IPS DF 4.7 (cell line): ENCODE measurements at regions not wholly inside any gene's neighbourhood (a gene's known extent, or its start where the extent isn't known, plus 50 kb on each side); places are given as distances from the start of the nearest gene placed in this dataset.
"Not testable (repeated sequence)": the region's sequence is repeated elsewhere in the genome, so short reads cannot be mapped to it uniquely, and the experiment has no call there.

ENCODE experiments used
- DNase-seq: peaks from one replicate; pipeline ENCODE4 v3.0.0-alpha.2; 2013; ENCODE audit warnings: low spot score; ENCODE audit errors: extremely low read depth

DNA sequence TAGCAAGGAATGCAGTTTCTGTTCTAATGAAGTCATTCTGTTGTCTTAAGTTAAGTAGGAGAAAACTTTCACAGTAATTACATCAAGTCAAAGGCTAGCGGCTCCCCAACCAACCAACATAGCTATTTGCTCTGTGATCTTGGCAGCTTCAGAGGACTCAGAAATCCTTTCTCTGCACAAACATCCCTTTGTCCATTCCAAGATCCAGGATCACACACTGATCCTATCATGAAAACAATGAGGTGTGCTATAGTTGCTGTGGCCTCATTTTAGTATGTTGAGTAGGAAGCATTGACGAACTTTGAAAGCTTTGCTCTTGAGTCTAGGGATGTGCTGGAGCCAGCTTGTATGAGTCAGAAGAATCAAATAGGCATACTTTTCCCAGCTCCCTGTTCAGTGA lies 218.2 kb upstream of the PRSS58 start:
- DNase-seq, result no peak

DNA sequence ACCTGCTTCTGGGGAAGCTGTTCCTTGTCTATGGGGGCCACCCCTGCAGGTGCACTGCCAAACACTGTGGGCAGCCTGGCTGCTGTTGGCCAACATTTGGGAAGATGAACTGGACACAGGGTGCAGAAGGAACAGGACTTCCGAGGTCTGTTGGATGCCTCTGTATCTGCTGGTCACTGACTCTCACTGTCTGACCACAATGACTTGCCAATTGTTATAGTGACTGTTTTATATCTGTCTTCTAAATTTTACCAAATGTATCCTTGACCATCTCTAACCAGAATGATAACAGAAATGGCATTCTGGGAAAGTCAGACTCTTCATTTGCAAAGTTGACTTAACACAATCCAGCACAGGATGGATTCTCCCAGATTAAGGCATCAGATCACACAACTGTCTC lies 214.0 kb upstream of the PRSS58 start:
- no peak for DNase-seq

DNA sequence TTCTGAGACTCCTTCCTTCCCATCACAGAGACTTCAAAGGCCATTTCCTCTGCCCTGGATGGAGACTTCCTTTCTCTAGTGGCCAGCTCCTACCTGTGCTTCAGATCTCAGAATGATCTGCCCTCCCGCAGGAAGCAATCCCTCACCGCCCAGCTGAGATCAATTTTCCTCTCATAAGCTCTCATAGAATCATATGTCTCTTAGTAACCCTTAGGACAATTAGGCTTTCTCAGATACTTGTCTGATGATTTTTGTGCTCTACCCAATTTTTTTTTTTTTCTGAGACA lies 212.6 kb upstream of the PRSS58 start:
- no peak for DNase-seq

DNA sequence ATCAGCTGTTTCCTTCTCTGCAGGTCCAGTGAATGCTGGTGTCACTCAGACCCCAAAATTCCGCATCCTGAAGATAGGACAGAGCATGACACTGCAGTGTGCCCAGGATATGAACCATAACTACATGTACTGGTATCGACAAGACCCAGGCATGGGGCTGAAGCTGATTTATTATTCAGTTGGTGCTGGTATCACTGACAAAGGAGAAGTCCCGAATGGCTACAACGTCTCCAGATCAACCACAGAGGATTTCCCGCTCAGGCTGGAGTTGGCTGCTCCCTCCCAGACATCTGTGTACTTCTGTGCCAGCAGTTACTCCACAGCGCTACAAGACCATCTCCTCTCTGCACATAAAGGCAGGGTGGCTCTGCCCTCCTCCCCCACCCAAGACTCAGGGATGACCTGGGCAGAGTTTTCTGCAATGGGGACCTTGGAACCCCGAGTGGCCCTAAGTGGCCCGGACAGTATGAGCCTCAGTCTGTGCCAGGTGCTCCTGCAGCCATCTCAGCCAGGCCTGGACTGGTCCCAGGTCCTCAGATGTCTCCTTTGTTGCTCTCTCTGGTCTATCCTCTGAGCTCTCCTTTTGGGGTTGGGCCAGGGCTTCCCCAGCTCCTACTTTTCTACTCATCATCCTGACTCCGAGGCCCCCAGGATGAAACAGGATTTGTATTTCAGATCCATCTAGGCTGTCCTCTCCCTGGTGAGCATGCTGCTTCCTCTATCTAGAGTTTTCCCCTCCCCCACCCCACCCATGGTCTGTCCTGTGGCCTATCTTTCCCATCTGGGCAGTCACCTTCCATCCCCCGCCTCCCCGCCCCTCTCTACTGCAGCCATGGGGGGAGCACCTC lies 212.1 kb upstream of the PRSS58 start:
- DNase-seq, result no peak

DNA sequence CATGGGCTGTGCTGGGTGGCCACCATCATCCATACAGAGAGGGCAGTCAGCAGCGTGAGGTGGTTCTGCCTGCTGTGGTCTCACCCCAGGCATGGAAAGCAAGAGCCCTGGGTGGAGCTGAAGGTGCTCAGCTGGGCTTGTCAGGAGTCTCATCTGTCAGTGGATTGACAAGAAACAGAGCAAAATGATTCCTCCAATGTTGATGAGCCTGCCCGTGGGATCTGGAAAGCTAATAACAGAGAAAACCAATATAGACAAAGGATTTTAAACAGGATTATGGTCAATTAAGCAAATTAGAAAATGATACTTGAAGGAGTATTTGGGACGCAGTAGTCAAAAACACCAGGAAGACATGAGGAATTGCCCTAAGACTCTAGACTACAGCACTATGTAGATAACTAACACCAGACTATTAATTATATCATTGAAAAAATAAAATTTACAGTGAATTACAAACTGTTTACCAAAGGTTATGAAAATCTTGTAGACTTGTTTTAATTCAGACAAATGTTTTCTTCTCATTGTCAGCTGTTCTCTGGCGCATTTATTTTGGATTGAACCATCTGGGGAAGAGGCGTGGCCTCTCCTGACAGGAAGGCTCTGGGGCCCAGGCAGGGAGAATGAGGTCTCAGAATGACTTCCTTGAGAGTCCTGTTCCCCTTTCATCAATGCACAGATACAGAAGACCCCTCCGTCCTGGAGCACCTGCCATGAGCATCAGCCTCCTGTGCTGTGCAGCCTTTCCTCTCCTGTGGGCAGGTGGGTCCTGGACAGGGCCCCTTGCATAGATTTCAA lies 211.2 kb upstream of the PRSS58 start:
- no peak for DNase-seq

DNA sequence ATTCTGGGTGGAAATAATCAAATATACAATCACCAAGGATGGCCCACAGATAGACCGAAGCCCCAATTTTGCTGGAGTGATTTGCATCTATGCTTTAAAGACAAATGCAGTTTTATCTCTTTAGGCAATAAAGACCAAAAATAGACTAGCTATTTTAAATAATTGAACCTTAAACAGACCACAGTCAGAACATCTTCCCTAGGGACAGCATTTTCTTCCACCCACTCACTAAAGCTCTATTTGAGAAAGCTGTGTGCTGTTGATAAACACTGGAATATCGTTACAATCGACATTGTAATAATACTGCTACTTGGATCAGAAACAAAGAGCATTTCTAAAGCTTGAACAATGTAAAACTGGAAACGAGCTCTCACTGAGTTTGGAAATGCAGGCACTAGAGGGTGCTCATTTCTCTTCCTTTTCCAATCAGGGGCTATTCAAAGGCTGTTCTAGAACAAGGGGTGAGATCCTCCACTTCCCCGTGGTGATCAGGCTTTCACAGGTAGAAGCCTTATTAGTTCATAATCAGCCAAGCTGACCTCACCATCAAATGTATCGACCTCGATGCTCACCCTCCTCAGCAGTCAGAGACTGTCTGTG lies 209.3 kb upstream of the PRSS58 start:
- not testable (repeated sequence) for DNase-seq

DNA sequence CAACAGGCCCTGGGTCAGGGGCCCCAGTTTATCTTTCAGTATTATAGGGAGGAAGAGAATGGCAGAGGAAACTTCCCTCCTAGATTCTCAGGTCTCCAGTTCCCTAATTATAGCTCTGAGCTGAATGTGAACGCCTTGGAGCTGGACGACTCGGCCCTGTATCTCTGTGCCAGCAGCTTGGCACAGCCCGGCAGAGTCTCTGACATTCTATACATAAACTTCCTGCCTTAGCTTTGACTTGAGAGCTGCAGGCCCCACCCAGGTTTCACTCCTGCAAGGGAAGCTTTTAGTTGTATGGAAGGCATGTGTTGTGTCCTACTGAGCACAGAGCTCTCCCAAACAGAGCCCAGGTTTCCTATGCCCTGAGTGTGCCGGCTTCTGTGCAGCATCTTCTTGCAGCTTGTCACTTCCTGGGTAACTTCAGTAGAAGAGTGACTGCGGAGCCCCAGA lies 205.6 kb upstream of the PRSS58 start:
- DNase-seq, result no peak

DNA sequence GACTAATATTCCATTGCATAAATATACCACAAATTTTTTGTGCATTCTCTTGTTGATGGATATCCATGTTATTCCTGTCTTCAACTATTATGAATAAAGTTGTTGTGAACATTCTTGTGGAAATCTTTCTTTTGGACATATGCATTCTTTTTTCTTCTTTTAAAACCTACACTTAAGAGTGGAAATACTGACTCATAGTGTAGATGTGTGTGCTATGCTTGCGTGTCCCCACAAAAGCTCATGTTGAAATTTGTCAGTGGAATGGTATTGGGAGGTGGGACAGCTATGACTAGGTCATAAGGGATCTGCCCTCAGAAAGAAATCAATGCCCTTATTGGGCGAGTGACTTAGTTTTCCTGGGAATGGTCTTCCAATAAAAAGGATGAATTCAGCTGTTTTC lies 203.6 kb upstream of the PRSS58 start:
- DNase-seq, result no peak

DNA sequence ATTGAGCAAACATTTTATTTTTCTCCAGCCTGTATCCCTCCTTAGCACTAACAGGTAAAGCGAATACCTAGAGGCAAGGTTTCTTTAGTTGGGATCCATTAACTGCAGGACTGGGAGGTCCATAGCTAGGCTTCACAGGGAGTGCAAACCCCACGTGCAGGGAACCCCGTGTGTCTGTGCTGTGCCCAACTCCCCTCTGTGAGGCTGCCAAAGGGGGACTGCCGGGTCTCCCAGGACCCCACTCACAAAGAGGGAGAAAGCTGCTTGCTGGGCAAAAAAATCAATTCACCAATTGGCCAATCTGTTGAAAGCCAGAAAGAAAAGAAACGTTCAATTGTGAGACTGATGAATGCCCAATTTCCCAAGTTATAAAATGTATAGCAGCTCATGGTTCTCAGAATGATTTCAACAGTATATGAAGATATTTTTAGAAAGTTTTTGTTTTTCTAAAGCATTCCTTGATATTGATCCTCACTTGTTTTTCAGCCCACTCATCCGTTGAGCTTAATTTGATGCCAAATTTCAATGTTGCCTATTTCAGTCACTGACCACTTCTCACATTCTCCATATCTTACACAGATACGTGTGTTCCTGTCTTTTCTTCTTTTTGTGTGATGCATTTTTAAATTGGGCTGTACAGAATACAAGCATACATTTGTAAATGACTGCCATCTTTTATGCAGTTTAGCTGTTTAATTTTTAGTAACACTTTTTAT lies 202.7 kb upstream of the PRSS58 start:
- DNase-seq, result no peak

DNA sequence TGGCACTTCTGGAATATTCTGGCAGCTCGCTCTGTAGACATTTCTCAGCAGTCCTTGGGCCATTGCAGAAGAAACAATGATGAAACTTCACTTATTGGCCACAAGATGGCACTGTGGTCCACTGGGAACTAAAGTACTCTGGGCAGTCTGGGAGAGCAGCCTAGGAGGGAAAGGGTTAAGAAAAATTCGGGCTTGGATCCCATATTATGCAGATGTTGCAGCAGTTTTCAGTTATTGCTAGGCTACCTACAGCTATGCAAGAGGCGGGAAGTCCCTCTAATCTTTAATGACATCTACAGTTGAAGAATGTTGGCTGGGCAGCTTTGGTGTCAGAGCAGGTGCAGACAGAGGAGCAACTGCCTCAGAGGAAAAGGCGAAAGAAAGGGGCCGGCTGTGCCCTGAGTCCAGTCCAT lies 201.7 kb upstream of the PRSS58 start:
- no peak for DNase-seq

DNA sequence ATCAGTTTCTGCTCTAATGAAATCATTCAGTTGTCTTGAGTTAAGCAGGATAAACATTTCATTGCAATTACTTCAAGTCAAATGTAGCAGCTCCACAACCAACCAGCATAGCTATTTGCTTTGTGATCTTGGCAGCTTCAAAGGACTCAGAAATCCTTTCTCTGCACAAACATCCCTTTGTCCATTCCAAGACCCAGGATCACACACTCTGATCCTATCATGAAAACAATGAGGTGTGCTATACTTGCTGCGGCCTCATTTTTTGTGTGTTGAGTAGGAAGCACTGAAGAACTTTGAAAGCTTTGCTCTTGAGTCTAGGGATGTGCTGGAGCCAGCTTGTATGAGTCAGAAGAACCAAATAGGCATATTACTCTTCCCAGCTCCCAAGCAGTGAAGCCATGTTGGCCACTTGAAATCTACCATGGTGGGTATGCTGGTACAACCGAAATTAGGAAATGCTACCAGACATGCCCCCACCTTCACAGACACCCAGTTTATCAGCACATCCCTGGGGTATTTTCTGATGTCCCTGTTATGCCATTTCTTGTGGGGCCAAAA lies 199.4 kb upstream of the PRSS58 start:
- no peak for DNase-seq

DNA sequence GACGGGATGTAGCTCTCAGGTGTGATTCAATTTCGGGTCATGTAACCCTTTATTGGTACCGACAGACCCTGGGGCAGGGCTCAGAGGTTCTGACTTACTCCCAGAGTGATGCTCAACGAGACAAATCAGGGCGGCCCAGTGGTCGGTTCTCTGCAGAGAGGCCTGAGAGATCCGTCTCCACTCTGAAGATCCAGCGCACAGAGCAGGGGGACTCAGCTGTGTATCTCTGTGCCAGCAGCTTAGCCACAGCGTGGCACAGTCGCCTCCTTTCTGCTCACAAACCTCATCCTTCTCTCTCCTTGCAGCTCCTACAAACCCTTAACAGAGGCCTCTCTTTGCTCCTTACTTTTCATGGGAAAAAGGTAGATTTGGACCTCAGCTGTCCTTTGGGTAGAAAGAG lies 197.5 kb upstream of the PRSS58 start:
- DNase-seq, result no peak

DNA sequence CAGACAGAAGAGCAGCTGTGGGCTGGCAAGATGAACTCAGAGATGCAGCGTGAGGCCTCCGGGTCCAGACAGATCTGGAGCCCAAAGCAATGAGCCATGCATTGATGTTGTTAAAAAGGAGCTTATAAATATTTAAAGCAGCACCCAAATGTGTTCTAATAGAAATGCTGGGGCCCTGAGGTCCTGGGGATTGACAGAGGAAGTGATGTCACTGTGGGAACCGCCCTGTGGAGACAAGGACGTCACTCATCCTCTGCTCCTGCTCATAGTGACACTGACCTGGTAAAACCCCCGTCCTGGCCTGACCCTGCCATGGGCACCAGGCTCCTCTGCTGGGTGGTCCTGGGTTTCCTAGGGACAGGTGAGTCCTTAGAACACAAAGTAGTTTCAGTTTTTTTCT lies 197.0 kb upstream of the PRSS58 start:
- DNase-seq, result no peak

DNA sequence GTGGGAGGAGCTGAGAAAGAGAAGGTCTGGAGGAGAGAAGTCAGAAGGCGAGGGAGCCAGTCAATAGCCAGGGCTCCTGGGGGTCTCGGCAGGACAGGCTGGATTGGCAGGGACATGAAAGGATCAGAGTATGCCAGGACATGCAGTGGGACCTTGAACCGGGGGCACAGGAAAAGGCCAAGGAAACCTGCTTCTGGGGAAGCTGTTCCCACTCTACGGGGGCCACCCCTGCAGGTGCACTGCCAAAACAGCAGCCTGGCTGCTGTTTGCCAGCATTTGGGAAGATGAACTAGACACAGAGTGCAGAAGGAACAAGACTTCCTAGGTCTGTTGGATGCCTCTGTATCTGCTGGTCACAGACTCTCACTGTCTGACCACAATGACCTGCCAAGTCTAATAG lies 194.9 kb upstream of the PRSS58 start:
- no peak for DNase-seq

DNA sequence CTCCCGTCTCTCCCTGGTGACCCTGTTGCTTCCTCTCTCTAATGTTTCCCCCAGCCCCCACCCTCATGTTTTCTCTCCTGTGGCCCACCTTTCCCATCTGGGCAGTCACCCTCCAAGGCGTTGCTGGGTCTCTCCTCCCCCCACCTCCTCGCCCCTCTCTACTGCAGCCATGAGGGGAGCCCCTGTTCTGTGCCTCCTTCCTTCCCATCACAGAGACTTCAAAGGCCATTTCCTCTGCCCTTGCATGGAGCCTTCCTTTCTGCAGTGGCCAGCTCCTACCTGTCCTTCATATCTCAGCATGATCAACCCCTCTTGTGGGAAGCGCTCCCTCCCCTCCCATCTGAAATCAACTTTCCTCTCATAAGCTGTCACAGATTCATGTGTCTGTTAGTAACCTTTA lies 194.0 kb upstream of the PRSS58 start:
- no peak for DNase-seq

DNA sequence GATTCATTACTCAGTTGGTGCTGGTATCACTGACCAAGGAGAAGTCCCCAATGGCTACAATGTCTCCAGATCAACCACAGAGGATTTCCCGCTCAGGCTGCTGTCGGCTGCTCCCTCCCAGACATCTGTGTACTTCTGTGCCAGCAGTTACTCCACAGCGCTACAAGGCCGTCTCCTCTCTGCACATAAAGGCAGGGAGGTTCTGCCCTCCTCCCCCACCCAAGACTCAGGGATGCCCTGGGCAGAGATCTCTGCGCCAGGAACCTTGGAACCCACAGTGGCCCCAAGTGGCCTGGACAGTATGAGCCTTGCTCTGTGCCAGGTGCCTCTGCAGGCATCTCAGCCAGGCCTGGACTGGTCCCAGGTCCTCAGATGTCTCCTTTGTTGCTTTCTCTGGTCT lies 193.4 kb upstream of the PRSS58 start:
- no peak for DNase-seq

DNA sequence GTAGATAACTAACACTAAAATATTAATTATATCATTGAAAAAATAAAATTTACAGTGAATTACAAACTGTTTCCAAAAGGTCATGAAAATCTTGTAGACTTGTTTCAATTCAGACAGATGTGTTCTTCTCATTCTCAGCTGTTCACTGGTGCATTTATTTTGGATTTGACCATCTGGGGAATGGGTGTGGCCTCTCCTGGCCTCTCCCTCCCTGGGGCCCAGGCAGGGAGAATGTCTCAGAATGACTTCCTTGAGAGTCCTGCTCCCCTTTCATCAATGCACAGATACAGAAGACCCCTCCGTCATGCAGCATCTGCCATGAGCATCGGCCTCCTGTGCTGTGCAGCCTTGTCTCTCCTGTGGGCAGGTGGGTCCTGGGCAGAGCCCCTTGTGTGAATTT lies 192.8 kb upstream of the PRSS58 start:
- no peak for DNase-seq

DNA sequence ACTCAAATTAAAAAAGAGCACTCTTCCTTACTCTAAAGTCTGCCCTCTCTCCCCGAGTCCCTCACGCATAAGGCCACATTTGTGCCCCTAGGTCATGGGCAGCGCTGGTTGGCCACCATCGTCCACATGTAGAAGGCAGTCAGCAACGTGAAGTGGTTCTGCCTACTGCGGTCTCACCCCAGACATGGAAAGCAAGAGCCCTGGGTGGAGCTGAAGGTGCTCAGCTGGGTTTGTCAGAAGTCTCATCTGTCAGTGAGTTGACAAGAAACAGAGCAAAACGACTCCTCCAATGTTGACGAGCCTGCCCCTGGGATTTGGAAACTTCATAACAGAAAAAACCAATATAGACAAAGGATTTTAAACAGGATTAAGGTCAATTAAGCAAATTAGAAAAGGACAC lies 192.3 kb upstream of the PRSS58 start:
- DNase-seq, result no peak

DNA sequence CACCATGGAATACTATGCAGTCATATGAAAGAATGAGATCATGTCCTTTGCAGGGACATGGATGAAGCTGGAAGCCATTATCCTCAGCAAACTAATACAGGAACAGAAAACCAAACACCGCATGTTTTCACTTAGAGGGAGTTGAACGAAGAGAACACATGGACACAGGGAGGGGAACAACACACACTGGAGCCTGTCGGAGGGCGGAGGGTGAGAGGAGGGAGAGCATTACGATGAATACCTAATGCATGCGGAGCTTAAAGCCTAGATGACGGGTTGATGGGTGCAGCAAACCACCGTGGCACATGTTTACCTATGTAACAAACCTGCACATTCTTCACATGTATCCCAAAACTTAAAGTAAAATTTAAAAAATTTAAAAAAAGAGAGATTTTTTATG lies 191.0 kb upstream of the PRSS58 start:
- not testable (repeated sequence) for DNase-seq

DNA sequence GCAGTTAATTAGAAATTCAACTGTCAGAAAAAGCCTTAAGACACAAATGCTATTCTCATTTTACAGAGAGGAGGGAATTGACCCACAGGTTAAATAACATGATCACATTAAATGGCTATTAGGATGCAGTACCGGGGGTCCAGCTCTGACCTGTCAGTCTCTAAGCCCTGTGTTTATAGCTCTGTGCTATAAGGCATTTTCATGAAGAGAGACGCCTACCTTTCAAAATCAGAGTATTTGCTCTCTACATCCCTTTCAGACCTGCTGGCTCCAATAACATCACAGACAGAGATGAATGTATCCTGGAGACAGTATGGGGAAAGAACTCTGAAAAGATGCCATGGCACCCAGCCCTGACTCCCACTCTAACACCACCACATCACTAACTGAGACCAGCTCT lies 189.9 kb upstream of the PRSS58 start:
- DNase-seq, result no peak

DNA sequence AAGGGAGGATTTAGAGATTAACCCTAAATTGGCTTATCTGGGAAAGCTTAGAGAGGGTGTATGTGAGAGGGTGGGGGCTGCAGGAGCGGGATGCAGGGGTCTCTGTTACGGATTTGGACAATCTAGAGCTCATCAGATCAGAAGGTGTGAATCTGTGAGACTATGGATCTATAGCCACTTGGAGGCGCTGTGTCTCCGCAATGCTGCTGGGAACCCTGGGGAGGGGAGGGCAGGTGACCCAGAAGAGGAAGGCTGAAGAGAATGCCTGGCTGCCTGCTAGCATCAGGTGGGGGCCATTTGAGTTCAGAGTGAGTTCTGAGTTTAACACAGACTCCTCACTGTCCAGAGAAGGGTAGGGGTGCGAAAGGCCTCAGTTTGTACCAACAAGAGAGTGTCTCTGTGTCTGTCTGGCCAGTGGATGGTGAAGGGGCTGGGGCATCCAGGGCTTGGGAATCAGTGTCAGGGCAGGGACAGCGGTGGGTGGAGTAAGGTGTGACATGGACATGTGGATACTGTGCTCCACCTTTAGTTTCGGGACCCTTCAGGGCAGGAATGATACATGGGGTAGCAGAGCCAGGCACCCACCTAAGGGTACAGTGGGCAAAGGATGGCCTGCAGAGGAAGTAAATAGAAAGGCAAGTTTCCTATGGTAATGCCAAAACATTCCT lies 187.3 kb upstream of the PRSS58 start:
- no peak for DNase-seq
